Fibroblast of lung (primary cell): ENCODE measurements at regions not wholly inside any gene's neighbourhood (a gene's known extent, or its start where the extent isn't known, plus 50 kb on each side); places are given as distances from the start of the nearest gene placed in this dataset.

ENCODE experiments used
- DNase-seq, 2 donors: peaks; one replicate each; pipeline versions ENCODE4 v3.0.0 to v3.0.0-alpha.2; 2010; ENCODE audit warnings: low read depth in 2 of 2
- H2AFZ ChIP-seq: 2 replicates; pipeline ENCODE4 v1.5.1; 2012; ENCODE audit warnings: low read length, control low read depth, inconsistent platforms
- H3K27ac ChIP-seq: 2 replicates; pipeline ENCODE4 v1.5.1; 2011; ENCODE audit warnings: low read length, control low read depth; ENCODE audit not compliant: insufficient read depth
- H3K27me3 ChIP-seq: 2 replicates; pipeline ENCODE4 v1.5.1; 2011; ENCODE audit warnings: mild to moderate bottlenecking, low read length; ENCODE audit not compliant: control insufficient read depth, insufficient read depth
- H3K36me3 ChIP-seq: 2 replicates; pipeline ENCODE4 v1.5.1; 2011; ENCODE audit warnings: low read length; ENCODE audit not compliant: control insufficient read depth, insufficient read depth
- H3K4me1 ChIP-seq: 2 replicates; pipeline ENCODE4 v1.5.1; 2011; ENCODE audit warnings: low read length; ENCODE audit not compliant: control insufficient read depth, insufficient read depth; ENCODE audit errors: extremely low read depth
- H3K4me2 ChIP-seq: 2 replicates; pipeline ENCODE4 v1.5.1; 2011; ENCODE audit warnings: low read length, control low read depth; ENCODE audit not compliant: insufficient read depth; ENCODE audit errors: extremely low read depth
- H3K4me3 ChIP-seq, 4 experiments: fragments of 200-600 bp in 1 of 4; sonication (generic) in 1 of 4; replicated peaks in 1 of 4; 2 replicates each; pipeline ENCODE4 v1.5.1; 2011 to 2016; ENCODE audit warnings: low read length in 4 of 4, low read depth in 3 of 4, mild to moderate bottlenecking in 3 of 4, control low read depth in 2 of 4, inconsistent platforms in 1 of 4, mixed read lengths in 1 of 4; ENCODE audit not compliant: insufficient read depth in 1 of 4; ENCODE audit errors: control extremely low read depth in 1 of 4
- H3K79me2 ChIP-seq: 2 replicates; pipeline ENCODE4 v1.5.1; 2012; ENCODE audit warnings: mild to moderate bottlenecking, low read length, inconsistent platforms; ENCODE audit not compliant: control insufficient read depth, insufficient read depth
- H3K9ac ChIP-seq: 2 replicates; pipeline ENCODE4 v1.5.1; 2011; ENCODE audit warnings: mild to moderate bottlenecking, low read length, control low read depth; ENCODE audit not compliant: insufficient read depth
- H3K9me3 ChIP-seq: 2 replicates; pipeline ENCODE4 v1.5.1; 2012; ENCODE audit warnings: low read depth, low read length; ENCODE audit not compliant: control insufficient read depth, insufficient read depth
- H4K20me1 ChIP-seq: 2 replicates; pipeline ENCODE4 v1.5.1; 2011; ENCODE audit warnings: low read length; ENCODE audit not compliant: control insufficient read depth, insufficient read depth; ENCODE audit errors: extremely low read depth
- CTCF ChIP-seq, 2 donors: IDR thresholded peaks in 1 of 2; conservative IDR thresholded peaks in 1 of 2; 1 replicate in 1 of 2; 2 replicates in 1 of 2; pipeline ENCODE4 v1.5.1; 2011 to 2012; ENCODE audit warnings: low read length in 2 of 2, control low read depth in 1 of 2, inconsistent platforms in 1 of 2, low read depth in 1 of 2, mild to moderate bottlenecking in 1 of 2
- EZH2 ChIP-seq: IDR thresholded peaks from 2 replicates; pipeline ENCODE4 v1.5.1; 2012; ENCODE audit warnings: low read length, control low read depth, mild to moderate bottlenecking; ENCODE audit errors: missing control alignments

GRCh38 chr2:67135208-67135607 lies 261.9 kb upstream of the ETAA1 start:
- Histone ChIP-seq H3K27me3 (no peaks in the 10 kb centered on the region), H3K4me2 (no peak overlapping the region), H3K9me3 (no peaks in the 10 kb centered on the region), H3K4me1 (no peaks in the 10 kb centered on the region), H3K9ac (no peak overlapping the region), H2AFZ (no peak overlapping the region), H4K20me1 (no peaks in the 10 kb centered on the region), H3K79me2 (no peaks in the 10 kb centered on the region), H3K4me3 (no peak overlapping the region), H3K27ac (no peak overlapping the region), H3K36me3 (no peaks in the 10 kb centered on the region)
- DNase-seq, result no peak
- TF ChIP-seq CTCF (conservative IDR thresholded peaks at IDR 0.05 in 1 of 2, IDR thresholded peaks at IDR 0.05 in 1 of 2; ENCODE audit: low read depth in 1 of 2, low read length in 2 of 2) (no peak), EZH2 (no peak)

DNA sequence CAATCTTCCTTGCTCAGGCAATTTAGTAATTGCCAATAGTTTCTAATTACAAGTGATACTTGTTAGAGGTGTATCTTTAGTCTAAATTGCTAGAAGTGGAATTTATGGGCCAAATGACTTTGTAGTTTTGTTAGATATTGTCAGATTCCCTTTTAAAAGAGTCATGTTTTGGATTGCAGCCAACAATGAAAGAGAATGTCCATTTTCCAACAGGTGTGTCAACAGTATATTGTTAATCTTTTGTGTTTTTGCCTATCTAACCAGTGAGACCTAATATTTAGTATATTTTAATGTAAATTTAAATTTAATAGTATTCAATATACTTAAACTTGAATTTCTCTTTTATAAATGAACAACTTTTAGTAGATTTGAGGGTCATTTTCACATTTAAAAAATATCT lies 259.4 kb upstream of the ETAA1 start:
- H3K9me3 ChIP-seq, result no peaks in the 10 kb centered on the region
- no peaks in the 10 kb centered on the region for H3K36me3 ChIP-seq
- no peak overlapping the region for H3K9ac ChIP-seq
- H3K27me3 ChIP-seq, result no peaks in the 10 kb centered on the region
- no peaks in the 10 kb centered on the region for H4K20me1 ChIP-seq
- no peak overlapping the region for H3K4me3 ChIP-seq
- H3K4me2 ChIP-seq, result no peak overlapping the region
- H2AFZ ChIP-seq, result no peak overlapping the region
- DNase-seq, result no peak
- no peak overlapping the region for H3K27ac ChIP-seq
- no peaks in the 10 kb centered on the region for H3K79me2 ChIP-seq
- TF ChIP-seq CTCF (conservative IDR thresholded peaks at IDR 0.05 in 1 of 2, IDR thresholded peaks at IDR 0.05 in 1 of 2; ENCODE audit: low read depth in 1 of 2, low read length in 2 of 2) (no peak), EZH2 (no peak)
- H3K4me1 ChIP-seq, result no peaks in the 10 kb centered on the region

- TF ChIP-seq EZH2, result no peak
- TF ChIP-seq CTCF (conservative IDR thresholded peaks at IDR 0.05 in 1 of 2, IDR thresholded peaks at IDR 0.05 in 1 of 2; ENCODE audit: low read depth in 1 of 2, low read length in 2 of 2), result no peak
- no peak overlapping the region for H3K9ac ChIP-seq
- no peak for DNase-seq
- H3K27me3 ChIP-seq, result no peaks in the 10 kb centered on the region
- no peak overlapping the region for H2AFZ ChIP-seq
- H3K79me2 ChIP-seq, result no peaks in the 10 kb centered on the region
- H3K4me2 ChIP-seq, result no peak overlapping the region
- H3K36me3 ChIP-seq, result no peaks in the 10 kb centered on the region
- H4K20me1 ChIP-seq, result no peaks in the 10 kb centered on the region
- H3K27ac ChIP-seq, result no peak overlapping the region
- H3K9me3 ChIP-seq, result no peaks in the 10 kb centered on the region
- no peak overlapping the region for H3K4me3 ChIP-seq
- H3K4me1 ChIP-seq, result no peaks in the 10 kb centered on the region
Measured at GRCh38 chr2:67142071-67142470, 255.1 kb upstream of the ETAA1 start.
